K562 (cell line): ENCODE measurements at regions not wholly inside any gene's neighbourhood (a gene's known extent, or its start where the extent isn't known, plus 50 kb on each side); places are given as distances from the start of the nearest gene placed in this dataset.
"Not testable (repeated sequence)": the region's sequence is repeated elsewhere in the genome, so short reads cannot be mapped to it uniquely, and the experiment has no call there.

Source experiments
- ATAC-seq: fragments of 200-7000 bp; cut with Tn5 transposase; 3 replicates; pipeline ENCODE4 v1.9.1; 2020; ENCODE audit warnings: moderate library complexity
- BruUV-seq: library from RNA; stranded (reverse); fragments of 400-500 nt; replicated peaks from 2 replicates; lab custom pipeline; 2021; lab: Mats Ljungman, UMichigan
- CTCF ChIA-PET: fragments of 300-600 bp; formaldehyde crosslinking; extraction: SDS; loops from one replicate; lab custom pipeline; 2021; ENCODE audit warnings: low intra/inter-chr PET ratio; lab: Yijun Ruan, JAX
- POLR2A ChIA-PET: fragments of 300-600, 350-650 bp; sonication (Branson Sonifier 250); formaldehyde crosslinking; extraction: SDS; loops from one replicate; lab custom pipeline; 2021; ENCODE audit warnings: antibody characterized with exemption, inconsistent platforms; lab: Yijun Ruan, JAX
- DNase-seq, 4 experiments: peaks; one replicate each; pipeline versions ENCODE4 v3.0.0 to v3.0.0-alpha.2; 2011 to 2018; ENCODE audit warnings: low spot score in 3 of 4, mixed read lengths in 3 of 4; ENCODE audit errors: extremely low read depth in 1 of 4
- FAIRE-seq: peaks from 2 replicates; lab custom pipeline; 2011; peaks lifted over from hg19 to GRCh38; lab: Jason Lieb, UNC
- H2AFZ ChIP-seq: 2 replicates; pipeline ENCODE4 v1.6.0; 2011; ENCODE audit warnings: low read depth, low read length, control low read depth, inconsistent platforms
- H3K27ac ChIP-seq: fragments of 200-600 bp; 3 replicates; pipeline ENCODE4 v1.8.0; 2011; ENCODE audit warnings: low read depth, mild to moderate bottlenecking, control low read depth, inconsistent platforms, low read length, moderate library complexity, mixed read lengths; ENCODE audit errors: extremely low read depth
- H3K27me3 ChIP-seq, 2 experiments: fragments of 300-600 bp in 1 of 2; 2 replicates in 1 of 2; 3 replicates in 1 of 2; pipeline versions ENCODE4 v1.6.0 to v1.8.0; 2011; ENCODE audit warnings: inconsistent platforms in 2 of 2, low read length in 2 of 2, mild to moderate bottlenecking in 1 of 2, mixed read lengths in 1 of 2, moderate library complexity in 1 of 2; ENCODE audit not compliant: control insufficient read depth in 2 of 2, insufficient read depth in 2 of 2
- H3K36me3 ChIP-seq: fragments of 300-600 bp; 3 replicates; pipeline ENCODE4 v1.8.0; 2011; ENCODE audit warnings: mild to moderate bottlenecking, low read length, inconsistent platforms; ENCODE audit not compliant: control insufficient read depth, insufficient read depth
- H3K4me1 ChIP-seq, 2 experiments: fragments of 200-600 bp in 1 of 2; replicated peaks in 1 of 2; 2 replicates in 1 of 2; 3 replicates in 1 of 2; pipeline versions ENCODE4 v1.5.1 to v1.8.0; 2011; ENCODE audit warnings: inconsistent platforms in 2 of 2, low read length in 2 of 2, mild to moderate bottlenecking in 1 of 2, mixed read lengths in 1 of 2, moderate library complexity in 1 of 2; ENCODE audit not compliant: control insufficient read depth in 2 of 2, insufficient read depth in 2 of 2
- H3K4me2 ChIP-seq: 2 replicates; pipeline ENCODE4 v1.6.1; 2011; ENCODE audit warnings: low read length, control low read depth, inconsistent platforms, mixed read lengths; ENCODE audit not compliant: insufficient read depth
- H3K4me3 ChIP-seq: fragments of 200-600 bp; sonication (generic), shearing (Covaris generic); 2 replicates; pipeline ENCODE4 v1.5.1; 2016; ENCODE audit warnings: control low read depth, inconsistent platforms
- H3K79me2 ChIP-seq: fragments of 200-600 bp; 3 replicates; pipeline ENCODE4 v1.8.0; 2011; ENCODE audit warnings: low read length, inconsistent platforms; ENCODE audit not compliant: control insufficient read depth, insufficient read depth
- H3K9ac ChIP-seq, 2 experiments: 2 replicates each; pipeline versions ENCODE4 v1.6.0 to v1.6.1; 2011; ENCODE audit warnings: low read depth in 2 of 2, low read length in 2 of 2, control low read depth in 1 of 2, inconsistent platforms in 1 of 2, mild to moderate bottlenecking in 1 of 2, mixed read lengths in 1 of 2; ENCODE audit not compliant: insufficient read depth in 1 of 2
- H3K9me1 ChIP-seq: one replicate; pipeline ENCODE4 v1.6.0; 2011; ENCODE audit warnings: inconsistent platforms, mild to moderate bottlenecking, low read length, moderate library complexity; ENCODE audit not compliant: control insufficient read depth, insufficient read depth
- H3K9me3 ChIP-seq: replicated peaks from 2 replicates; pipeline ENCODE4 v1.5.1; 2011; ENCODE audit warnings: low read depth, low read length, inconsistent platforms; ENCODE audit not compliant: control insufficient read depth, insufficient read depth
- H4K20me1 ChIP-seq: replicated peaks from 2 replicates; pipeline ENCODE4 v1.6.1; 2011; ENCODE audit warnings: low read length, inconsistent platforms, mixed read lengths; ENCODE audit not compliant: control insufficient read depth, insufficient read depth
- SPI1 ChIP-seq: IDR thresholded peaks from 2 replicates; pipeline ENCODE4 v1.6.1; 2011; ENCODE audit warnings: low read depth, low read length, control low read depth, borderline replicate concordance
- WGBS: fragments of 100-300 bp; shearing (Covaris generic); methylation state at CpG from one replicate; pipeline ENCODE4 v1.1.6; 2016; ENCODE audit warnings: low coverage, mixed read lengths; ENCODE audit not compliant: insufficient coverage; ENCODE audit errors: missing lambda C conversion rate; 5-methylcytosine and 5-hydroxymethylcytosine counted together
- in situ Hi-C: fragments of 300-500 bp; cut with MboI; formaldehyde crosslinking; loops from 4 replicates; pipeline ENCODE4 v1.15.0; 2018; ENCODE audit warnings: inconsistent platforms, mixed read lengths
- intact Hi-C: fragments of 100-400 bp; cut with micrococcal nuclease; formaldehyde crosslinking; loops from 2 replicates; pipeline ENCODE4 v1.14.2; 2022

GRCh38 chr9:85813388-85813787, 71.6 kb upstream of the AGTPBP1 start:
- 44% methylated on average over 2 of the region's 2 CpGs for WGBS
- H3K4me1 ChIP-seq, intact Hi-C loops, ATAC-seq, H3K9me1 ChIP-seq, H3K9me3 ChIP-seq, CTCF ChIA-PET, H3K36me3 ChIP-seq, POLR2A ChIA-PET, H3K79me2 ChIP-seq, H2AFZ ChIP-seq, FAIRE-seq, H3K4me2 ChIP-seq, BruUV-seq, H3K27me3 ChIP-seq, H3K4me3 ChIP-seq, H3K27ac ChIP-seq, H4K20me1 ChIP-seq, H3K9ac ChIP-seq, DNase-seq: not testable (repeated sequence)
- in situ Hi-C loops: loop anchor here (25.0 kb wide), 1 partner anchor 424 kb away; no protein-coding TSS in a partner anchor

- intact Hi-C loops, H4K20me1 ChIP-seq, BruUV-seq, H3K27ac ChIP-seq, H3K9me1 ChIP-seq, CTCF ChIA-PET, H3K4me2 ChIP-seq, H3K36me3 ChIP-seq, DNase-seq, H3K4me3 ChIP-seq, H2AFZ ChIP-seq, H3K4me1 ChIP-seq, H3K9ac ChIP-seq, H3K9me3 ChIP-seq, ATAC-seq, H3K27me3 ChIP-seq, H3K79me2 ChIP-seq: not testable (repeated sequence)
- peak; percentile 70 for FAIRE-seq
- peak; percentile 37; the same call in 1 of the 2 replicates for TF ChIP-seq SPI1
- in situ Hi-C loops: loop anchor here (25.0 kb wide), 1 partner anchor 423 kb away; no protein-coding TSS in a partner anchor
- POLR2A ChIA-PET: interaction anchor here (0.6 kb wide), 1 partner anchor 71 kb away, joined by 3 read pairs; no protein-coding TSS in a partner anchor
These were observed 73.0 kb upstream of the AGTPBP1 start for GRCh38 chr9:85814800-85815199.
